H1 (cell line): ENCODE measurements at regions not wholly inside any gene's neighbourhood (a gene's known extent, or its start where the extent isn't known, plus 50 kb on each side); places are given as distances from the start of the nearest gene placed in this dataset.

Source experiments
- SUZ12 ChIP-seq: fragments of 200-600 bp; sonication (generic); IDR thresholded peaks from 2 replicates; pipeline ENCODE4 v1.6.1; 2012; ENCODE audit warnings: mild to moderate bottlenecking, inconsistent platforms, low read length, moderate library complexity, mixed read lengths

GRCh38 chr2:207225773-207226172 is 60.0 kb upstream of the KLF7 start (continued):
- no peak for TF ChIP-seq SUZ12
